ENCODE measurements at regions not wholly inside any gene's neighbourhood (a gene's known extent, or its start where the extent isn't known, plus 50 kb on each side); places are given as distances from the start of the nearest gene placed in this dataset.

DNA sequence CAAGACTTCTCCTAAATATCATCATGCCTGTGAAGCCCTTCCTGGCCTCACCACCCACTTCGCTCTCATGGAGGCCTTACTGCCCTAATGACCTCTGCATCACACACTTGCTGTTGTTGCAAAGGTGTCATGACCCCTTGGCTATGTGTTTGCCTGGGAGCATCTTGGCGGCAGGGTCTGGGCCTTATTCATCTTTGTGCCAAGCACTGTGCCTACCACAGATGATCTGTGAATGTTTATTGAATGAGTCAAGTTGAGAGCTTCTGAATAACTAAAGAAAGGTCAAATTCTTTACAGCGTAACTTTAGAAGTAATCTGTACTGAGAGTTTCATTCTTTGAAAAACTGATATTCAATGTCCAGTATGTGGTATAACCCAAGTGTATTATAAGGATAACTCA is 113.3 kb downstream of the TTC8 start:
- Mint-ChIP-seq H3K27ac (ENCODE audit: unreplicated experiment) (no peak overlapping the region), H3K4me3 (ENCODE audit: unreplicated experiment) (no peak overlapping the region), H3K9me3 (ENCODE audit: unreplicated experiment) (no peaks in the 10 kb centered on the region), H3K27me3 (ENCODE audit: low read depth, unreplicated experiment) (peaks cover 9% of the 10 kb centered on the region), H3K4me1 (ENCODE audit: low read depth, unreplicated experiment) (peaks cover 6% of the 10 kb centered on the region), H3K36me3 (ENCODE audit: low read depth, unreplicated experiment) (no peaks in the 10 kb centered on the region)
- Histone ChIP-seq H3K4me3 (ENCODE audit: insufficient read depth, low read depth, low read length) (no peak overlapping the region), H3K4me1 (ENCODE audit: insufficient read depth, low read length) (no peaks in the 10 kb centered on the region), H3K36me3 (ENCODE audit: insufficient read depth, low read length) (no peaks in the 10 kb centered on the region), H3K4me2 (ENCODE audit: low read length) (no peak overlapping the region), H2AFZ (ENCODE audit: low read depth, low read length) (no peak overlapping the region), H3K27ac (ENCODE audit: low read depth, low read length) (no peak overlapping the region), H4K20me1 (ENCODE audit: insufficient read depth, low read length) (no peaks in the 10 kb centered on the region), H3K79me2 (ENCODE audit: insufficient read depth, low read length) (no peaks in the 10 kb centered on the region), H3K9me3 (ENCODE audit: insufficient read depth, low read depth, low read length) (no peaks in the 10 kb centered on the region), H3K27me3 (ENCODE audit: insufficient read depth, low read length) (no peaks in the 10 kb centered on the region), H3K9ac (ENCODE audit: low read length) (no peak overlapping the region)
- FAIRE-seq = no peak
- TF ChIP-seq EZH2 (IDR thresholded peaks at IDR 0.05; ENCODE audit: insufficient read depth, low read length) = no peak
- TF ChIP-seq, protein P1, sequence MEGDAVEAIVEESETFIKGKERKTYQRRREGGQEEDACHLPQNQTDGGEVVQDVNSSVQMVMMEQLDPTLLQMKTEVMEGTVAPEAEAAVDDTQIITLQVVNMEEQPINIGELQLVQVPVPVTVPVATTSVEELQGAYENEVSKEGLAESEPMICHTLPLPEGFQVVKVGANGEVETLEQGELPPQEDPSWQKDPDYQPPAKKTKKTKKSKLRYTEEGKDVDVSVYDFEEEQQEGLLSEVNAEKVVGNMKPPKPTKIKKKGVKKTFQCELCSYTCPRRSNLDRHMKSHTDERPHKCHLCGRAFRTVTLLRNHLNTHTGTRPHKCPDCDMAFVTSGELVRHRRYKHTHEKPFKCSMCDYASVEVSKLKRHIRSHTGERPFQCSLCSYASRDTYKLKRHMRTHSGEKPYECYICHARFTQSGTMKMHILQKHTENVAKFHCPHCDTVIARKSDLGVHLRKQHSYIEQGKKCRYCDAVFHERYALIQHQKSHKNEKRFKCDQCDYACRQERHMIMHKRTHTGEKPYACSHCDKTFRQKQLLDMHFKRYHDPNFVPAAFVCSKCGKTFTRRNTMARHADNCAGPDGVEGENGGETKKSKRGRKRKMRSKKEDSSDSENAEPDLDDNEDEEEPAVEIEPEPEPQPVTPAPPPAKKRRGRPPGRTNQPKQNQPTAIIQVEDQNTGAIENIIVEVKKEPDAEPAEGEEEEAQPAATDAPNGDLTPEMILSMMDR (IDR thresholded peaks at IDR 0.05; ENCODE audit: insufficient read depth, low read depth, low read length) = no peak
- DNase-seq (ENCODE audit: low read depth) = peak; percentile 55

DNA sequence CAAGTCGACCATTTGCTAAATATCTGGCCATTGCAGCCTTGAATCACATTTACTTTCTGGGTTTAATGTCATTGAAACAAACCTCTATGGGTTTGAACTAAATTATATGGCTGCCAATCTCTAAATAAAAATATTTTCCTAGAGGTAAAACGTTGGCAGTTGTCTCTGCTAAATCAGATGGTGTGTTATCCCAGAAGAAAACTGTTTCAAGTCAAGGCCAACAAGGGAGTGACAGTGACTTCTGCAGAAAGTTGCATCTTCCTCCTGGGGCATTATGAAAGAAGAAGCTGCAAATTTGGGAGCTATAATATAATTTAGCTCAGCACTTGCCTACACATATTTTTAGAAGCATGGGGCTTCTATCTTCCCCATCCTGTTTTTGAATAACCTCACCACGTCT is 116.2 kb downstream of the TTC8 start:
- H3K9me3 ChIP-seq (ENCODE audit: insufficient read depth, low read depth, low read length) = no peaks in the 10 kb centered on the region
- H3K27ac ChIP-seq (ENCODE audit: low read depth, low read length) = no peak overlapping the region
- FAIRE-seq (no peak), DNase-seq (ENCODE audit: low read depth) (no peak)
- H3K27me3 ChIP-seq (ENCODE audit: insufficient read depth, low read length) = no peaks in the 10 kb centered on the region
- H3K27ac Mint-ChIP-seq (ENCODE audit: unreplicated experiment) = no peak overlapping the region
- H3K27me3 Mint-ChIP-seq (ENCODE audit: low read depth, unreplicated experiment) = peaks cover 24% of the 10 kb centered on the region
- H3K9me3 Mint-ChIP-seq (ENCODE audit: unreplicated experiment) = peaks cover 7% of the 10 kb centered on the region
- no peaks in the 10 kb centered on the region for H3K79me2 ChIP-seq (ENCODE audit: insufficient read depth, low read length)
- H3K36me3 Mint-ChIP-seq (ENCODE audit: low read depth, unreplicated experiment) = no peaks in the 10 kb centered on the region
- no peak overlapping the region for H3K9ac ChIP-seq (ENCODE audit: low read length)
- no peaks in the 10 kb centered on the region for H3K4me1 ChIP-seq (ENCODE audit: insufficient read depth, low read length)
- no peak overlapping the region for H3K4me2 ChIP-seq (ENCODE audit: low read length)
- no peaks in the 10 kb centered on the region for H3K36me3 ChIP-seq (ENCODE audit: insufficient read depth, low read length)
- TF ChIP-seq, protein P1 (IDR thresholded peaks at IDR 0.05; ENCODE audit: insufficient read depth, low read depth, low read length) = no peak
- no peak for TF ChIP-seq EZH2 (IDR thresholded peaks at IDR 0.05; ENCODE audit: insufficient read depth, low read length)
- H3K4me3 Mint-ChIP-seq (ENCODE audit: unreplicated experiment) = no peak overlapping the region
- no peaks in the 10 kb centered on the region for H3K4me1 Mint-ChIP-seq (ENCODE audit: low read depth, unreplicated experiment)
- H2AFZ ChIP-seq (ENCODE audit: low read depth, low read length) = no peak overlapping the region
- no peaks in the 10 kb centered on the region for H4K20me1 ChIP-seq (ENCODE audit: insufficient read depth, low read length)
- no peak overlapping the region for H3K4me3 ChIP-seq (ENCODE audit: insufficient read depth, low read depth, low read length)

DNA sequence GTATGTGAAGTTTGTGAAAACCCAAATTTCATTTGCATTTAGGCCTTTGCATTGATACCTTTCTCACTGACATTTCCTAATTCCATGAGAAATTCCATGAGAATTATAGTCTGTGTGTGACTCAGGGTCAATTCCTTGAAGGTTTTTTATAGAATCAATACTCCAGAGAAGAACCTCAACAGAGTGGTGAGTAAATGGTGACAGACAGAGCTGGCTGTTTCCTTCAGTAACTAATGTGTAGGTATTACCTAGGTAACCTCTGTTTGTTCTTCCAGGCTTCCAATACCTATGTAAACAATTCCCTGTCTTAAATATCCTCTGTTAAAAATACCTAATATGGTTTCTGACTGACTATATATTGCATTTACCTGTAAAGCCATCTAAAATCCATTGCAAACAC is 117.0 kb downstream of the TTC8 start:
- Mint-ChIP-seq H3K9me3 (ENCODE audit: unreplicated experiment) (peaks cover 7% of the 10 kb centered on the region), H3K27me3 (ENCODE audit: low read depth, unreplicated experiment) (peaks cover 29% of the 10 kb centered on the region), H3K4me3 (ENCODE audit: unreplicated experiment) (no peak overlapping the region), H3K4me1 (ENCODE audit: low read depth, unreplicated experiment) (no peaks in the 10 kb centered on the region), H3K36me3 (ENCODE audit: low read depth, unreplicated experiment) (no peaks in the 10 kb centered on the region), H3K27ac (ENCODE audit: unreplicated experiment) (no peak overlapping the region)
- Histone ChIP-seq H4K20me1 (ENCODE audit: insufficient read depth, low read length) (no peaks in the 10 kb centered on the region), H3K79me2 (ENCODE audit: insufficient read depth, low read length) (no peaks in the 10 kb centered on the region), H3K27me3 (ENCODE audit: insufficient read depth, low read length) (no peaks in the 10 kb centered on the region), H3K9me3 (ENCODE audit: insufficient read depth, low read depth, low read length) (no peaks in the 10 kb centered on the region), H3K9ac (ENCODE audit: low read length) (no peak overlapping the region), H3K4me3 (ENCODE audit: insufficient read depth, low read depth, low read length) (no peak overlapping the region), H3K4me2 (ENCODE audit: low read length) (no peak overlapping the region), H3K27ac (ENCODE audit: low read depth, low read length) (no peak overlapping the region), H3K4me1 (ENCODE audit: insufficient read depth, low read length) (no peaks in the 10 kb centered on the region), H3K36me3 (ENCODE audit: insufficient read depth, low read length) (no peaks in the 10 kb centered on the region), H2AFZ (ENCODE audit: low read depth, low read length) (no peak overlapping the region)
- no peak for FAIRE-seq
- TF ChIP-seq, protein P1 (IDR thresholded peaks at IDR 0.05; ENCODE audit: insufficient read depth, low read depth, low read length) = no peak
- no peak for TF ChIP-seq EZH2 (IDR thresholded peaks at IDR 0.05; ENCODE audit: insufficient read depth, low read length)
- no peak for DNase-seq (ENCODE audit: low read depth)

Measured in astrocyte (in vitro differentiated cells and primary cell).